ENCODE measurements at regions not wholly inside any gene's neighbourhood (a gene's known extent, or its start where the extent isn't known, plus 50 kb on each side); places are given as distances from the start of the nearest gene placed in this dataset.

DNA sequence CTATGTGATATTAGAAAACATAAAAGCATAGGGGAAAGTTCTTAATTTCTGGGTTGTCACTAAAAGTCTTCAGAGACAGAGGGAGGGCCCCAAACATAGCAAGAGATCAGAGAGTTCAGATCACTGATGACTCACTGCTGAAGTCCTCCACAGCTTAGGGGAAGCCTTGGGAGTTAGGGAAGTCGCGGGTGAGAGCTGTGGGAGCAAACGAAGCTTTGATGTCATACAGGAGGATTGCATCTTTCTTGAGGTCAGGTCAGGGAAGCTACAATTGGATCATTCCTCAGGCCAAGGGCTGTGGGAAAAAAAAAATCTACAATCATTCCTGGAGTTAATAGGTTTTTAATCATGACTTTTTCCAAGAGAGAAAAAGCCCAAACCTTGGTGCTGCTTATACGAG lies 96.2 kb downstream of the COPS8 start:
- Histone ChIP-seq H3K4me3 (ENCODE audit: low read depth, low read length) (no peak overlapping the region), H3K36me3 (ENCODE audit: control insufficient read depth, insufficient read depth, low read length) (no peaks in the 10 kb centered on the region), H3K4me2 (ENCODE audit: low read length) (no peak overlapping the region), H3K9ac (no peak overlapping the region), H3K79me2 (no peaks in the 10 kb centered on the region), H3K27ac (no peak overlapping the region), H2AFZ (no peak overlapping the region), H3K4me1 (no peaks in the 10 kb centered on the region), H3K9me3 (ENCODE audit: control insufficient read depth, low read length) (no peaks in the 10 kb centered on the region), H3K27me3 (ENCODE audit: control insufficient read depth, insufficient read depth, low read length) (no peaks in the 10 kb centered on the region)
- no peak for TF ChIP-seq CTCF (IDR thresholded peaks at IDR 0.05)

DNA sequence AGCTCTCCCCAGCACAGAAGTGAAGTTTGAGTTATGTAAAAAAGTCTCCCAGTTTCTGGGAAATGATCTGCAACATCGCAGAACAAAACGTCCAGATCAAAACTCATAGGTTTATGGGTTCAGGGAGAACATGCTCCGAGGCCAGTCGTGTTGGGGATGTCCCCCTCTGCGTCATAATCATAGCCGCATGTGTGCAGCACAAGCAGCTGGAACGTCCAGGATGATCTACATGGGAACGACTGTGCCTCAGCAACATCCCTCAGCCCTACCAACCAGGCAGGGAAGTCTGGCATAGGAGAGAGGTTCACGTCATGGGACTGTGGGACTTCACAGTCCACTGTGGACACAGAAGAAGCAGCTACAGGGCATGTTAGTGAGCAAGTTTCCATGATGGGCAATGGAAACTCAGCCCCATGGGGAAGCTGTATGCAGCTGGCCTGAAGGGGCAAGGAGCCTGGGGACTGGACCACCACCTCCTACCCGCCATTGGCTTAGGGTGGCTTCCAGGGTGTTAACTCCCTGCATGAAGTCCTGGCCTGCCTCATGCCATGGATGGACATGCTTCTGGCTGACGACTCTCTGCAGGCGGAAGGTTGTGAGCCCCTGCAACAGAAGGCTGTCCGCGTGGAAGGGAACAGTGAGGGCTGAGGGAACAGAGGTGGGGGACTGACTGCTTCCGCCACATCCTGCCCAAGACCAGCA lies 96.9 kb downstream of the COPS8 start:
- H3K9ac ChIP-seq: no peak overlapping the region
- no peak for TF ChIP-seq CTCF (IDR thresholded peaks at IDR 0.05)
- H2AFZ ChIP-seq: no peak overlapping the region
- H3K79me2 ChIP-seq: no peaks in the 10 kb centered on the region
- no peaks in the 10 kb centered on the region for H3K27me3 ChIP-seq (ENCODE audit: control insufficient read depth, insufficient read depth, low read length)
- H3K4me3 ChIP-seq (ENCODE audit: low read depth, low read length): no peak overlapping the region
- no peaks in the 10 kb centered on the region for H3K4me1 ChIP-seq
- no peaks in the 10 kb centered on the region for H3K9me3 ChIP-seq (ENCODE audit: control insufficient read depth, low read length)
- H3K4me2 ChIP-seq (ENCODE audit: low read length): no peak overlapping the region
- H3K27ac ChIP-seq: no peak overlapping the region
- H3K36me3 ChIP-seq (ENCODE audit: control insufficient read depth, insufficient read depth, low read length): no peaks in the 10 kb centered on the region

- no peak for TF ChIP-seq CTCF (IDR thresholded peaks at IDR 0.05)
- Histone ChIP-seq H3K27me3 (ENCODE audit: control insufficient read depth, insufficient read depth, low read length) (no peaks in the 10 kb centered on the region), H2AFZ (no peak overlapping the region), H3K27ac (no peak overlapping the region), H3K4me3 (ENCODE audit: low read depth, low read length) (no peak overlapping the region), H3K4me2 (ENCODE audit: low read length) (no peak overlapping the region), H3K9me3 (ENCODE audit: control insufficient read depth, low read length) (no peaks in the 10 kb centered on the region), H3K9ac (no peak overlapping the region), H3K79me2 (no peaks in the 10 kb centered on the region), H3K4me1 (no peaks in the 10 kb centered on the region), H3K36me3 (ENCODE audit: control insufficient read depth, insufficient read depth, low read length) (no peaks in the 10 kb centered on the region)
Observed at GRCh38 chr2:237184192-237184918, 98.7 kb downstream of the COPS8 start.

DNA sequence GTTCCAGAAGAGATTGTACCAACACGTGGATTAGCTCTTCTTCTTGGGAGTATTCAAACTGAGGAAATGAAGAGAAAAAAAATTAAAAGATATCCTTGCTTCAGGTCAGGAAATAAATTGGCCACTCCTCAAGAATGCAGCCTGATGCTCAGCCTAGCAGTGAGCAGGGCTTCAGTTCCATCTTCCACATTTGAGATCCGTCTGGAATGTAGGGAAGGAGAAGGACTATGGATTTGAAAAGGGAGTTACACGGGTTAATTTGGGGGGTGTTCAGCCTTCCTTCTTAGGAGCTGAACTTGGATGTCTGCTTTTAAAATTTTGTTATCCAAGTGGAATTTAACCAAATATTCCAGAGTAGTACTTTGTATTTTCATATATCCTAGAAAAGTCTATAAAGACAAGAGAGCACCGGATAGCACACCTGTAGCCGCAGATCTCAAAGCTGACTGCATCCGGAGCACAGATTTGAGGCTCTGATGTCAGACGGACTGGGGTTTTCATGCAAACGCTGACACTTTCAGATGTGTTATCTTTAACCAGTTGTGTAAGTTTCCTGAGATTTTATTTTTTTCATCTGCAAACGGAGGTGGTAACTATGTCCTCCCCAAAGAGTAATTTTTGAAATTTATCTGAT lies 99.3 kb downstream of the COPS8 start:
- TF ChIP-seq CTCF (IDR thresholded peaks at IDR 0.05): no peak
- no peaks in the 10 kb centered on the region for H3K9me3 ChIP-seq (ENCODE audit: control insufficient read depth, low read length)
- H3K27ac ChIP-seq: no peak overlapping the region
- peak overlapping the region; percentile 11 for H3K4me3 ChIP-seq (ENCODE audit: low read depth, low read length)
- peak overlapping the region; percentile 36 for H3K4me2 ChIP-seq (ENCODE audit: low read length)
- no peaks in the 10 kb centered on the region for H3K36me3 ChIP-seq (ENCODE audit: control insufficient read depth, insufficient read depth, low read length)
- no peak overlapping the region for H3K9ac ChIP-seq
- H3K27me3 ChIP-seq (ENCODE audit: control insufficient read depth, insufficient read depth, low read length): no peaks in the 10 kb centered on the region
- no peaks in the 10 kb centered on the region for H3K79me2 ChIP-seq
- H3K4me1 ChIP-seq: no peaks in the 10 kb centered on the region
- no peak overlapping the region for H2AFZ ChIP-seq
